ENCODE measurements at regions not wholly inside any gene's neighbourhood (a gene's known extent, or its start where the extent isn't known, plus 50 kb on each side); places are given as distances from the start of the nearest gene placed in this dataset.

DNA sequence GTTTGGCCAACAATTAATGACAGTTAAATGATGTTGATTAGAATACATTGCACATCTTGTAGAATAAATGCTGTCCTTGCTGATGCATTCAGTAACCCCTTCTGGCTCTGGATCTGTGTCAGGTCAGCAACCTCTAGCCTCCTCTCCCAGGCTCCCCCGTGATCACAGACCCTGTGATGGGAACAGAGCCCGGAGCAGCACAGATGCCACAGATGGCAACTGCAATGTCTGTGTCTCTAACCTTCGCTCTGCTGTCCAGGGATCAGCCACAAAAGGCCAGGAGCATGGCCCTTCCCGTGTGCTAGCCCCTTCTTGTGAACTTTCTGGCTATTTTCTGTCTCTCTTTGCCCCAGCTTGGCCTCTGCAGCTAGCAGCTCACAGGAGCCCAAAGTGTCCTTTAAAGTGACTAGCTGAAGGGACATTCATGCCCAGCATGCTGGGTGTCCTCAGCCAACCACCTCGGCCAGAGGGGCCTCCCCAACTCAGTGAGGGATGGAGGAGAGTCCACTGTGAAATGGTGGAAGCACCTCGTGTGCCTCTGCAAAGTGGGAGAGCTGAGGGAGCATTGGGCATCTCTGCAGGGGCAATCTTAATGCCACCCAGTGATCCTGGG lies 167.0 kb upstream of the TCERG1L start:
- CTCF ChIA-PET, result no interaction called here
- POLR2A ChIA-PET, result no interaction called here

DNA sequence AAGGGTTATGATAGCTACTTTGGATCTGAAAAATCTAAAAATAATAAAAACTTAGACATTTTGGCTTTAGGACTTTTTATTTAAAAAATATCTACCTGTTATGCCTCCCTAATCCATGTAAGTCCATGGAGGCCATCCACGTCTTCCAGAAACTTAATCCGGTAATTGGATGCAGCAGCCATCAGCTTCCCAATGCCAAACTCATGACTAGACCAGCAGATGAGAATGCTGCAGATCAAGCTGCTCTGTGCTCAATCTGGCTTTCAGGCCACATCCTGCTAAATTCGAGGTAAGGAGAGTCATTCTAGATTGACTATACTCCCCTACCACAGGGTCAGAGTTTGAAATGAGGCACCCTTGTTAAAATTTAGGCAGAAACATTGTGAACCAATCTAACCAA lies 168.5 kb upstream of the TCERG1L start:
- POLR2A ChIA-PET, result no interaction called here
- CTCF ChIA-PET, result no interaction called here

GRCh38 chr10:131480861-131481260 lies 169.3 kb upstream of the TCERG1L start:
- POLR2A ChIA-PET, result no interaction called here
- CTCF ChIA-PET, result no interaction called here

- POLR2A ChIA-PET, result no interaction called here
These were observed 174.2 kb upstream of the TCERG1L start for GRCh38 chr10:131485732-131486131.

GRCh38 chr10:131487822-131488221 lies 176.3 kb upstream of the TCERG1L start:
- CTCF ChIA-PET, result no interaction called here
- POLR2A ChIA-PET, result no interaction called here

More at GRCh38 chr10:131485732-131486131, 174.2 kb upstream of the TCERG1L start:
- CTCF ChIA-PET, result no interaction called here

GRCh38 chr10:131490991-131491594 lies 179.6 kb upstream of the TCERG1L start:
- CTCF ChIA-PET, result no interaction called here
- POLR2A ChIA-PET, result no interaction called here

- POLR2A ChIA-PET, result no interaction called here
- CTCF ChIA-PET, result no interaction called here
These were observed 180.8 kb upstream of the TCERG1L start for GRCh38 chr10:131492211-131492857.

DNA sequence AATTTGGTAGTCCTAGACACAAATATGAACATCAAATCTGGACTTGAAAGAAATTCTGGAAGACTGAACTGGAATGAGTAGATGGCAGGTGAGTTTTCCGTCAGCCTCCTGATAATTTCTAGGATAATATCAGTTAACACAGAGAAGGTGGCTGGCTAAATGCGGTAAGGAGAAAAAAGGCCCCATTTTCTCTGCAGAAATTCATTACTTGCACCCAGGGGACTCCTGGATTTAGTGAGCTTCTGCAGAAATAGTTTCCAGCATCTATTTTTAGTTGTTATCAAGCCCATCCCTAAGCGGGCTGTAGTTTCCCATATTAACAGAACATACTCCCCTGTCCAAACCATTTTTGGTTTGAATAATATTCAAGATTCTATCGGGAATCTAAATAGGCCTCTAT lies 181.9 kb upstream of the TCERG1L start:
- ChIA-PET POLR2A (no interaction called here), CTCF (no interaction called here)

DNA sequence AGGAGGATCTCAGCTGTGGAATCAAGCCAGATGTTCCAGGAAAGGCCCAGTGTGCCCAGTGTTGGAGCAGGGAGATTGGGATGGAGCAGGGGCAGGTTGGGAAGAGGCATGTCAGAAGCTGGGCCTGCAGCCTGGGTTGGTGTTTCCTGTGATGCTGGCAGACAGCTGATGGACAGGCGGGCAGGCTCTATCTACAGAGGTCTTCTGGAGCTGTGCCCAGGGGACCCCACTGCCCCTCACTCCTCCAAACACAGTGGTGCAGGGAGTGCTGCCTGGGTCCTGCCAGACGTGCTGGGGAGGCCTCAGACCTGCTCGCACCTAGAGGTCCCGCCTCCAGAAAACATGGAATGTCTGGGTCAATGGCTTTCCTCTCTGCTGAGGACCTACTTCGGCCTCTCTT lies 182.9 kb upstream of the TCERG1L start:
- POLR2A ChIA-PET, result no interaction called here

DNA sequence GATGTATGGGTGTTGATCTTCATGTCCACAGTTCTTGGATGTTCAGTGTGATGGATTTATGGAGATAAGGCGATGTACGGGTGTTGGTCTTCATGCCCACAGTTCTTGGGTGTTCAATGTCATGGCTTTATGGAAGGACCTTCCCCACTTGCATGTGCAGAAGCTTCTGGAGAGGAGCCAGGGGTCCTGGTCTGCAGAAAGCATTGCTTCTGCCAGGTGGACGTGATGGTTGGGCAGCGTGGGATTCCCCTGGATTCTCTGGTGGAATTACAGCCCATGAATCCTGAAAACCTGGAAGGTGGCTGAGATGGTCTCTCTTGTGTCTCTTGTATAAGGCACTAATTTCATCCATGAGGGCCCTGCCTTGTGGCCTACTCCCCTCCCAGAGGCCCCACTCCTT lies 183.7 kb upstream of the TCERG1L start:
- ChIA-PET CTCF (no interaction called here), POLR2A (no interaction called here)

More for the DNA sequence above, 182.9 kb upstream of the TCERG1L start:
- CTCF ChIA-PET, result no interaction called here

- POLR2A ChIA-PET, result no interaction called here
- CTCF ChIA-PET, result no interaction called here
These were observed 184.4 kb upstream of the TCERG1L start for GRCh38 chr10:131495892-131496291.

DNA sequence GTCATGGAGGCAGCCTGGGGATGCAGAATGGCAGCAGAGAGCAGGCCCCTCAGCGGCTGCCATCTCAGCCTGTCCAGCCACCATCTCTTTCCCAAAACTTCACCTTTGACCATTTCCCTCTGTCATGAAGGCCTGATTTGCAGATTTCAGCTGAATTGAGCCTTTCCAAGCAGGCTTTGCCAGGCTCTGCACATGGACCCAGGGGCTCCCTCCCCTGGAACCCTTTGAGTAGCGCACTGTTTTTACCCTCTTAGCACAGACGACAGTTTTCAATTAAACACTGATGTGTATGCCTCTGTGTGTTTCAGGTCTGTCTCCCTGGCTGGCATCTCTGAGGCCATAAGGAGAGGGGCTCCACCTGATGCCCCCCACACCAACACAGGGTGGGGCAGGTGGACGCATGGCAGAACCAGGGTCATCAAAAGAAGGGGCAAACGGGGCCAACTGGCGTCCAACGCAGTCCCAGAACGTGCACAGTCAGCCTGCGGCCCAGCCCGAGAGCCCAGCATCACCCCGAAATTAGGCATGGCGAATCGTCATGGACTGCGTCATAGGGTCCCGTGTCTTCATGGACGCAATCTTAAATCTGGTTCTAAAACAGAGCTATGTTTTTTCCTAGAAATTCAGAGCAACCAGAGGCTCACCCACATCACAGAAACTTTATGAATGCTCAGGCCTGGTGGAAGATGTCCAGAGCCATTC lies 185.0 kb upstream of the TCERG1L start:
- ChIA-PET POLR2A (no interaction called here), CTCF (no interaction called here)

DNA sequence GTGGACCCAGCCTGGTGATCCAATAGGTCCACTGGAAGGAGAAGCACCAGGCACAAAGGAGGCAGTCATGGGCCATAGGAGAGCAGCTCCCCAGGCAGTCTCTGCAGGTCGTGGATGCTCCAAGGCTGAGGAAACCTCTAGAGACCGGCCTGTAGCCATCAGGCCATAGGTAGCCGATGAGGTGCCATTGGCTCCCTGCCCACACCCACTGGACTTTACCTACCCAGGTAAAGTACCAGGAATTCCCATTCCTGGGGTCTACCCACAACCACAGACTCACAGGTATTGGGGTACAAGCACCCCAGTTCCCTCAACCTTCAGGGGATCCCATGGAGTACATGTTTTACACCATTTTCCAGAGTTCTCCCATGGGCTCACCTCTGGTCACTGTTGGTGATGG lies 188.0 kb upstream of the TCERG1L start:
- POLR2A ChIA-PET, result no interaction called here

DNA sequence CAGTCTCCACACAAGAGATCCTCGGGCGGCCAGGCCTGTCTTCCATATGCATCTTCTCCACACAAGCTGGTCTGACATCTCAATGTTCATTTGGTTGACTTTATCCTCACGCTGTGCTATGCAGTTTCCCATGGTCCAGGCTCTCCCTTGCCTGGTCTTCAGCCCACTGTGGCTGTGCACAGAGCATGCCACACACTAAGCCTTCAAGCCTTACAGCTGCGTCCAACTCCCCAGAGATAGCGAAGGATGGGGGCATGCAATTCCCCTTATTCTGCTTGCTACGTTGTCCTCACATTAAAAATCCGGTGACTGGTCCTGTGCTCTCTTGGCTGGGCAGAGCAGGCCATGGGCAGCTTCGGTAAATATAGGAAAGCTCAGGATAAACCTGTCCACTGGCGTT lies 188.7 kb upstream of the TCERG1L start:
- ChIA-PET POLR2A (no interaction called here), CTCF (no interaction called here)

More for the DNA sequence above, 188.0 kb upstream of the TCERG1L start:
- CTCF ChIA-PET, result no interaction called here

DNA sequence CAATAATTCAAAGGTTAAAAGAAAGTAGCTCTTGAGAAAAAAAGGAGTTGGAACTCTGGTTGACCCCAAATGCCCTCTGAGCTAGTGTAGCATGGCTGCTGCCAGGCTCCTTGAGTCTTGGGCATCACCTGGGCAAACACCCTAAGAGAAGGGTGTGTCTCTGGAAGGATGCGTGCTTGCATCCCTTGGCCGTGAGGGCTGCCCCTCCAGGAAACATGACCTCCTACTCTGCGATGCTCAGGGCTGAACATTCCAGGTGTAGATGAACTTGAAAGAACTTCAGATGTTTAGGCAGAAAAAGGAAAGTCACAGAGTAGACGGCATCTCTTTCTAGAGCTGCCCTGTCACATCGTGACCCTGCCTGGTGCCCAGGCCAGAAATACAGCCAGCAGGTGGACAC lies 189.4 kb upstream of the TCERG1L start:
- ChIA-PET CTCF (interaction anchor here (0.6 kb wide), 1 partner anchor 14 kb away, joined by 4 read pairs; no protein-coding TSS in a partner anchor), POLR2A (no interaction called here)

GRCh38 chr10:131503992-131504391 lies 192.5 kb upstream of the TCERG1L start:
- ChIA-PET POLR2A (no interaction called here), CTCF (no interaction called here)

GRCh38 chr10:131511391-131511790 lies 199.9 kb upstream of the TCERG1L start:
- ChIA-PET POLR2A (no interaction called here), CTCF (no interaction called here)

- CTCF ChIA-PET, result no interaction called here
- POLR2A ChIA-PET, result no interaction called here
These were observed 201.3 kb upstream of the TCERG1L start for GRCh38 chr10:131512852-131513251.

DNA sequence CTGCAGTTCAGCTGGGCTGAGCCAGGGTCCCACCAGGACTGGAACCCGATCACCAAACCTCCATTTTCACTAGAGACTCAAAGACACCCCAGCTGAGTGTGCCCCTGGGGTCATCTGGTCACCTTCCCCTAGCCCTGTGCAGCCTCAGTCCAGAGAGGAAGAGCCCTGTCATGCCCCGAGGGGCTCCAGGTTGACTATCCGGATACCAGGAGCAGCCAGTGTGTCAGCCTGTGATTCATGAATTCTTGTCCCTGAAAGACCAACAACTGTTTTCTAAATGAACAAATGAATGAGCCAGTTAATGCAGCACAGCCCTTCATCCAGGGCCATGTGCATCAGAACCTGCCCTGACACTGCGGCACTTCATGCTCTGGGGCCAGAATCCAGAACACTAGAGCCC lies 201.9 kb upstream of the TCERG1L start:
- ChIA-PET CTCF (no interaction called here), POLR2A (no interaction called here)

- ChIA-PET POLR2A (no interaction called here), CTCF (no interaction called here)
These were observed 202.4 kb upstream of the TCERG1L start for GRCh38 chr10:131513901-131514300.

GRCh38 chr10:131514454-131514853 lies 202.9 kb upstream of the TCERG1L start:
- ChIA-PET POLR2A (no interaction called here), CTCF (no interaction called here)

Measured in activated CD8-positive, alpha-beta memory T cell treated with anti-CD3 and anti-CD28 coated beads for 36 hours (primary cell).